ENCODE measurements at regions not wholly inside any gene's neighbourhood (a gene's known extent, or its start where the extent isn't known, plus 50 kb on each side); places are given as distances from the start of the nearest gene placed in this dataset.

GRCh38 chr7:155187061-155187785 lies 110.5 kb upstream of the INSIG1 start:
- H3K36me3 Mint-ChIP-seq: peaks cover 12% of the 10 kb centered on the region
- Histone ChIP-seq H3K27me3 (ENCODE audit: control insufficient read depth, insufficient read depth, low read length) (no peaks in the 10 kb centered on the region), H3K4me1 (ENCODE audit: control insufficient read depth, insufficient read depth, low read length) (peaks cover 3% of the 10 kb centered on the region), H3K4me3 (ENCODE audit: low read length) (no peak overlapping the region), H3K36me3 (ENCODE audit: control insufficient read depth, insufficient read depth, low read length) (no peaks in the 10 kb centered on the region), H3K9me3 (ENCODE audit: control insufficient read depth, insufficient read depth, low read length) (peaks cover 17% of the 10 kb centered on the region), H3K27ac (ENCODE audit: low read length) (no peak overlapping the region)
- intact Hi-C loops (cut with micrococcal nuclease): no loop called here
- no peak overlapping the region for H3K27ac Mint-ChIP-seq
- no peak for DNase-seq
- peaks cover 13 to 40% of the 10 kb centered on the region in 2 donors for H3K27me3 Mint-ChIP-seq (ENCODE audit: low read depth in 2 of 2)
- peaks cover 5 to 11% of the 10 kb centered on the region in 2 donors for H3K4me1 Mint-ChIP-seq
- ATAC-seq: no peak
- WGBS (ENCODE audit: insufficient coverage): 85% methylated on average over 15 of the region's 15 CpGs
- H3K9me3 Mint-ChIP-seq: peaks cover 2 to 7% of the 10 kb centered on the region in 2 donors
- no peak overlapping the region for H3K4me3 Mint-ChIP-seq
- TF ChIP-seq, protein P1, sequence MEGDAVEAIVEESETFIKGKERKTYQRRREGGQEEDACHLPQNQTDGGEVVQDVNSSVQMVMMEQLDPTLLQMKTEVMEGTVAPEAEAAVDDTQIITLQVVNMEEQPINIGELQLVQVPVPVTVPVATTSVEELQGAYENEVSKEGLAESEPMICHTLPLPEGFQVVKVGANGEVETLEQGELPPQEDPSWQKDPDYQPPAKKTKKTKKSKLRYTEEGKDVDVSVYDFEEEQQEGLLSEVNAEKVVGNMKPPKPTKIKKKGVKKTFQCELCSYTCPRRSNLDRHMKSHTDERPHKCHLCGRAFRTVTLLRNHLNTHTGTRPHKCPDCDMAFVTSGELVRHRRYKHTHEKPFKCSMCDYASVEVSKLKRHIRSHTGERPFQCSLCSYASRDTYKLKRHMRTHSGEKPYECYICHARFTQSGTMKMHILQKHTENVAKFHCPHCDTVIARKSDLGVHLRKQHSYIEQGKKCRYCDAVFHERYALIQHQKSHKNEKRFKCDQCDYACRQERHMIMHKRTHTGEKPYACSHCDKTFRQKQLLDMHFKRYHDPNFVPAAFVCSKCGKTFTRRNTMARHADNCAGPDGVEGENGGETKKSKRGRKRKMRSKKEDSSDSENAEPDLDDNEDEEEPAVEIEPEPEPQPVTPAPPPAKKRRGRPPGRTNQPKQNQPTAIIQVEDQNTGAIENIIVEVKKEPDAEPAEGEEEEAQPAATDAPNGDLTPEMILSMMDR (IDR thresholded peaks at IDR 0.05): no peak

- Histone ChIP-seq H3K4me3 (ENCODE audit: low read length) (no peak overlapping the region), H3K4me1 (ENCODE audit: control insufficient read depth, insufficient read depth, low read length) (peaks cover 3% of the 10 kb centered on the region), H3K27me3 (ENCODE audit: control insufficient read depth, insufficient read depth, low read length) (no peaks in the 10 kb centered on the region), H3K9me3 (ENCODE audit: control insufficient read depth, insufficient read depth, low read length) (peaks cover 17% of the 10 kb centered on the region), H3K36me3 (ENCODE audit: control insufficient read depth, insufficient read depth, low read length) (no peaks in the 10 kb centered on the region), H3K27ac (ENCODE audit: low read length) (no peak overlapping the region)
- TF ChIP-seq, protein P1 (IDR thresholded peaks at IDR 0.05): no peak
- peaks cover 5 to 11% of the 10 kb centered on the region in 2 donors for H3K4me1 Mint-ChIP-seq
- ATAC-seq (no peak), DNase-seq (no peak)
- no peak overlapping the region for H3K4me3 Mint-ChIP-seq
- 31% methylated on average over 2 of the region's 2 CpGs for WGBS (ENCODE audit: insufficient coverage)
- peaks cover 2 to 7% of the 10 kb centered on the region in 2 donors for H3K9me3 Mint-ChIP-seq
- H3K27ac Mint-ChIP-seq: peak overlapping the region in 1 of 2 donors; percentile 13
- peaks cover 14 to 39% of the 10 kb centered on the region in 2 donors for H3K27me3 Mint-ChIP-seq (ENCODE audit: low read depth in 2 of 2)
- intact Hi-C loops (cut with micrococcal nuclease): no loop called here
- peaks cover 12% of the 10 kb centered on the region for H3K36me3 Mint-ChIP-seq
These were observed 109.3 kb upstream of the INSIG1 start for GRCh38 chr7:155188357-155188756.

DNA sequence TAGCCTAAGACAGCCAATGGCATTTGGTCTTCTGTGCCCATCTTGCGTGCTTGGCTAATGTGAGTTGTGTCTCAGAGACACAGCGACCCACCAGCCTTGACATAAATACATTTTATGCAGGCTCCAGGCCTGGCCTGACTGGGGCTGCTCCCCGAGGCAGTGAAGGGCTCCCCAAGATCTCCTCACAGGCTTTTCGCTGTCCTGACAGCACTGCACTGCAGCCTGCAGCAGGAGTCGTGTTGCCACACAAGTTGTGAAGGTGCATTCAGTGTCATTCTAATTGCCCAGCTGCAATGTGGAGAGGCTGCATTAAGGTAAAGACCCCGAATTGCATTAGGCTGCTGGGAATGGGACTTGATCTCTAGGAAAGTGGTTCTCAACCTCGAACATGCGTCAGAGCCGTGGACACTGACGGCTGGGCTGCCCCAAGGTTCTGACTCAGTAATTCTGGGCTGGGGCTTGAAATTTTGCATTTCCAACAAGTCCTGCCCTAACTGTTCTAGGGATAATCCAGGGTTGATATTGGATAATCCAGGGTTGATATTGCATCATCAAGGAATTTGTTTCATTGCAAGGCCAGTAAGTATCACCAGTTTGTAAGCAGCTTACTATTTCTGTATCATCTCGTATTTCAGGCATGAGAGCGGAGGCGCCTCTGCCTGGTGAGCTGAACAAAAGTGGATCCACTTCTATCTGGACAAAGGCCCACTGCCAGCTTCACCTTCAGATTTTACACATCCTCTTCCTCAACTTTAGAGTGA lies 108.7 kb upstream of the INSIG1 start:
- ATAC-seq: no peak
- Histone ChIP-seq H3K4me1 (ENCODE audit: control insufficient read depth, insufficient read depth, low read length) (peaks cover 3% of the 10 kb centered on the region), H3K27ac (ENCODE audit: low read length) (no peak overlapping the region), H3K36me3 (ENCODE audit: control insufficient read depth, insufficient read depth, low read length) (no peaks in the 10 kb centered on the region), H3K4me3 (ENCODE audit: low read length) (no peak overlapping the region), H3K9me3 (ENCODE audit: control insufficient read depth, insufficient read depth, low read length) (peaks cover 17% of the 10 kb centered on the region), H3K27me3 (ENCODE audit: control insufficient read depth, insufficient read depth, low read length) (no peaks in the 10 kb centered on the region)
- peaks cover 14 to 33% of the 10 kb centered on the region in 2 donors for H3K27me3 Mint-ChIP-seq (ENCODE audit: low read depth in 2 of 2)
- peak overlapping the region in 1 of 2 donors; percentile 13 for H3K27ac Mint-ChIP-seq
- TF ChIP-seq, protein P1 (IDR thresholded peaks at IDR 0.05): no peak
- WGBS (ENCODE audit: insufficient coverage): 84% methylated on average over 13 of the region's 13 CpGs
- H3K9me3 Mint-ChIP-seq: peaks cover 2 to 7% of the 10 kb centered on the region in 2 donors
- peaks cover 12% of the 10 kb centered on the region for H3K36me3 Mint-ChIP-seq
- intact Hi-C loops (cut with micrococcal nuclease): no loop called here
- peaks cover 5 to 11% of the 10 kb centered on the region in 2 donors for H3K4me1 Mint-ChIP-seq
- H3K4me3 Mint-ChIP-seq: no peak overlapping the region
- DNase-seq: no peak

Data from natural killer cell (primary cell).